ENCODE measurements at regions not wholly inside any gene's neighbourhood (a gene's known extent, or its start where the extent isn't known, plus 50 kb on each side); places are given as distances from the start of the nearest gene placed in this dataset.
"Not testable (repeated sequence)": the region's sequence is repeated elsewhere in the genome, so short reads cannot be mapped to it uniquely, and the experiment has no call there.

DNA sequence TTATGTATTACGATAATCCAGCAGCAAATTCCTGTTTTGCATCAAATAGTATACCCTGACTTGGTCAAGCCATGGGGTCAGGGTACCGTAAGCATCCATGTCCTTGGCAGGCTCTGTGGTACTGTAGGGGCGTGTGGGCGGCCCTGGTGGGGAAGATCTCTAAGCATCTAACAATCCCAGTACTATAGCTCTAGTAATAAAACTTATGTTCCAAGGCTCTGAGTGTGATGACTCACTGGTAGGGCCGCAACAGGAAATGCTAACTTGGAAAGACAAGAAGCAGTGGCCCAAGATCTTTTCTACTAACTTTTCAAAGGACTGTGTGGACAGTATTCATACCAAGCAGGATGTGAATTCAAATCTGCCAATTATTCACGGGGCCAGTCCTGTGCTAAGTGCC is 63.8 kb downstream of the CLEC18A start:
- DNase-seq (ENCODE audit: low spot score) = not testable (repeated sequence)

GRCh38 chr16:70016751-70017150 is 65.6 kb downstream of the CLEC18A start:
- DNase-seq (ENCODE audit: low spot score) = not testable (repeated sequence)

DNA sequence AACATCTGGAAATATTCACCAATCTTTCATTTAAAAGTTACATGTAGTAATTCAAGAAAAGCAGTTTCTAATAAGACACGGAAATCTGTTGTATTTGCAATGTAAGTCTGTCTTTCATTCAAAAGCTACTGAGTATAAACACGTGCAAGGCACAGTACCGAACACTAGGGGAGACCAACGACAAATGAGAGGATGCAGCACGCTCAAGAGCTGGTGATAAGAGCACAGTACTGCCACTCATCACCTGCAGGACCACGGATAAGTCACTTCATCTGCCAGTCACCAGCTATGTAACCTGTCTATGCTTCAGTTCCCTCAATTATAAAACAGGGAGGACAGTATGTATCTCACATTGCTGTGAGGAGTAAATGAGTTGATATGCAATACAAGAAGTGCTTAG is 67.1 kb downstream of the CLEC18A start:
- no peak for DNase-seq (ENCODE audit: low spot score)

- not testable (repeated sequence) for DNase-seq (ENCODE audit: low spot score)
Measured at GRCh38 chr16:70023207-70023606, 72.1 kb downstream of the CLEC18A start.

DNA sequence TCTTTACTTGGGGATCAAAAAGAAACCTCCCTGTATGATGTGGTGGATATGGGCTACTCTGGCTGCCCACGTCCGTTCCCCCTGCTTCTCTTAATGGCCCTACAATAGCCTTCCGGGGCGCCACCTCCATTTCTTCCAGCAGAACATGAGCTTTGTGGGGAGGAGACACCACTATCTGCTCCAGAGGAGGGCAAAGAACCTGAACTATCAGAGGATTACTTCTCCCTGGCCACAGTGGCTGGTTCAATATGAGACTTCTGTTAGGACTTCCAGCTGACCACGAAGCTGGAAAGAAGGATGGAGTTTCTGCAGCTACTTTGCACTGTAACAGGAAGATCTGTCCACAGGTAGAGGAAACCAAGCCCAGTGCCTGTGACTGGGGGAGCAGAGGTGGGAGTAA is 72.8 kb downstream of the CLEC18A start:
- DNase-seq (ENCODE audit: low spot score) = not testable (repeated sequence)

GRCh38 chr16:70026165-70026854 is 75.2 kb downstream of the CLEC18A start:
- peak; percentile 5 for DNase-seq (ENCODE audit: low spot score)

DNA sequence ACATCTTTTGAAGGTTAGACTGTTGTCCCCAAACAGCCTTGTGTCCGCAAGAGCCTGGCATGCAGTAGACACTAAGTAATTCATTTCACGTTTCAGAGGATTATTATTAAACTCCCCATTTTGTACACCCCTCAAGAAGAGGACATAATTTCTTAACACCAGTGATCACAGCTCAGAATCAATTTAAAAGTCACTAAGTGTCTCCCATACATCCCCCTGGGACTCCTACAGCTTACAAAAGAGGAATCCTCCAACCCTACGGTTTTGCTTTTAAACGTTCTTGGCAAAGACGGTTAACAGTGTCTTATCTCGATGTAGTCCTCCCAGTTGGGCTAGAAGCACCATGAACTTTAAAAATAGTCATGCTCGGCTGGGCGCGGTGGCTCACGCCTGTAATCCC is 81.2 kb upstream of the PDPR start:
- not testable (repeated sequence) for DNase-seq (ENCODE audit: low spot score)

DNA sequence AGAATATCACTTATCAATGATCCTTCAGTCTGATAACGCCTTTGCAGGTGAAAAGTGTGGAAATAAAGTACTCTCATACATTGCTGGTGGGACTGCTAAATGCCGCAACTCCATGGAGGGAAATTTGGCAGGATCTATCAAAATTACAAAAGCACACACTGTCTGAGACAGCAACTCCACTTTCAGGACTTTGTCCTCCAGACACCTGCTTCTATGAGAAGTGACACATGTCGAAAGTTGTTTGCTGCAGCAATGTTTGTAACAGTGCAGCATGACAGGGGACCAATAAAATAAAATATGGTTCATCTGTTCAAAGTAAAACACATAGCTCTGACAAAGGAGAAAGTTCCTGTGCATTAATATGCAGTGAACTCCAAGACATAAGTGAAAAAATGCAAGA is 76.2 kb upstream of the PDPR start:
- not testable (repeated sequence) for DNase-seq (ENCODE audit: low spot score)

GRCh38 chr16:70040554-70040953 is 73.6 kb upstream of the PDPR start:
- not testable (repeated sequence) for DNase-seq (ENCODE audit: low spot score)

GRCh38 chr16:70043538-70044067 is 70.5 kb upstream of the PDPR start:
- DNase-seq (ENCODE audit: low spot score) = not testable (repeated sequence)

- not testable (repeated sequence) for DNase-seq (ENCODE audit: low spot score)
Measured at GRCh38 chr16:70046560-70046959, 67.6 kb upstream of the PDPR start.

DNA sequence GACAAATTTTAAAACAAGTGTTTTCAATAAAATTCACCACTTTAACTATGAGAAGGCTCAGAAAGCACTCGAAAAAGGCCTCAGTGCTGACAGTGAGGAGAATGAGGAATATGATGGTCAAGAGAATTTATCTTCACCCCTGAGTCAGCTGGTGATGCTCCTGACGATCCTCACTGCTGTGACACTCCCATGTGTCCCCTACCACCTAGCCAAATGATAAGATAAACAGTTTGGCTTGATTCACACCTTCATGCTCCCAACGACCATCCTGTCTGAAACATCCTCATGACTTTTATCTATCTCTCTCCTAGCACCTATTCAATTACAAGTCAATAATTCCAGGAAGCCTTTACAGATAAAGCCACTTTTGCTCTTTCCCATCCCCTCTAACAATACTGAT is 66.0 kb upstream of the PDPR start:
- DNase-seq (ENCODE audit: low spot score) = not testable (repeated sequence)

GRCh38 chr16:70058056-70058455 is 56.1 kb upstream of the PDPR start:
- DNase-seq (ENCODE audit: low spot score) = not testable (repeated sequence)

GRCh38 chr16:70059429-70059828 is 54.7 kb upstream of the PDPR start:
- not testable (repeated sequence) for DNase-seq (ENCODE audit: low spot score)

DNA sequence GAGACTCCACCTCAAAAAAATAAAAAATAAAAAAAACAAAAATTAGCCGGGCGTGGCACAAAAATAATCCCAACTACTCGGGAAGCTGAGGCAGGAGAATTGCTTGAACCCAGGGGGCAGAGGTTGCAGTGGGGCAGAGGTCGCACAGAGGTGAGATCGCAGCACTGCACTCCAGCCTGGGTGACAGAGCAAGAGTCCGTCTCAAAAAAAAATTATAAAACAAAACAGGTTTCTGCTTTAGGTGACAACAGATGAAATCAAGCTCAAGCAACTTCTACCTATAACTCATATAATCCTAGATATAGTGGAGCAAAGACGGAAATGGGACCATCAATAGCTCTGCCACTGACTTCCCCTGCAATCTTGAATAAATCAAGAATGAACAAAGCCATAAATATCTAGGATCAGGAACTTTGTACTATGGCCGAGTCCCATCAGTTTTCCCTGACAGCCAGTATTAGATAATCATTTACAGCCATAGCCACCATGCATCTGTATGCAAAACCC is 53.6 kb upstream of the PDPR start:
- DNase-seq (ENCODE audit: low spot score) = not testable (repeated sequence)

GRCh38 chr16:70061671-70062218 is 52.4 kb upstream of the PDPR start:
- DNase-seq (ENCODE audit: low spot score) = not testable (repeated sequence)

- not testable (repeated sequence) for DNase-seq (ENCODE audit: low spot score)
Measured at GRCh38 chr16:70062947-70063346, 51.2 kb upstream of the PDPR start.
